Natural killer cell (primary cell): ENCODE measurements at regions not wholly inside any gene's neighbourhood (a gene's known extent, or its start where the extent isn't known, plus 50 kb on each side); places are given as distances from the start of the nearest gene placed in this dataset.

Source experiments
- ATAC-seq, 3 donors: fragments of 150-1000 bp in 2 of 3; fragments of 200-7000 bp in 1 of 3; cut with Tn5 transposase; 1 replicate in 1 of 3; 2 replicates in 2 of 3; pipeline ENCODE4 v1.10.0; 2021; ENCODE audit warnings: mild to moderate bottlenecking in 2 of 3, moderate library complexity in 2 of 3
- DNase-seq, 2 donors: peaks; one replicate each; pipeline versions ENCODE4 v3.0.0 to v3.0.0-alpha.2; 2013 to 2021; ENCODE audit warnings: mixed read lengths in 1 of 2
- H3K27ac ChIP-seq: one replicate; pipeline ENCODE4 v1.5.1; 2013; ENCODE audit warnings: mild to moderate bottlenecking, low read length
- H3K27me3 ChIP-seq: one replicate; pipeline ENCODE4 v1.6.1; 2013; ENCODE audit warnings: low read length; ENCODE audit not compliant: control insufficient read depth, insufficient read depth
- H3K36me3 ChIP-seq: one replicate; pipeline ENCODE4 v1.6.1; 2013; ENCODE audit warnings: low read length; ENCODE audit not compliant: control insufficient read depth, insufficient read depth
- H3K4me1 ChIP-seq: one replicate; pipeline ENCODE4 v1.6.1; 2013; ENCODE audit warnings: low read length; ENCODE audit not compliant: control insufficient read depth, insufficient read depth
- H3K4me3 ChIP-seq: one replicate; pipeline ENCODE4 v1.5.1; 2013; ENCODE audit warnings: low read length
- H3K9me3 ChIP-seq: one replicate; pipeline ENCODE4 v1.6.1; 2013; ENCODE audit warnings: low read length; ENCODE audit not compliant: control insufficient read depth, insufficient read depth
- H3K27ac Mint-ChIP-seq, 2 donors: one replicate each; pipeline ENCODE4 v1.8.0; 2022; ENCODE audit warnings: mild to moderate bottlenecking in 2 of 2, mixed read lengths in 2 of 2, moderate library complexity in 1 of 2
- H3K27me3 Mint-ChIP-seq, 2 donors: one replicate each; pipeline ENCODE4 v1.8.0; 2022; ENCODE audit warnings: low read depth in 2 of 2, mixed read lengths in 2 of 2
- H3K36me3 Mint-ChIP-seq: one replicate; pipeline ENCODE4 v1.8.0; 2022; ENCODE audit warnings: mixed read lengths
- H3K4me1 Mint-ChIP-seq, 2 donors: one replicate each; pipeline ENCODE4 v1.8.0; 2022; ENCODE audit warnings: mixed read lengths in 2 of 2
- H3K4me3 Mint-ChIP-seq: one replicate; pipeline ENCODE4 v1.8.0; 2022; ENCODE audit warnings: mild to moderate bottlenecking, moderate library complexity, mixed read lengths
- H3K9me3 Mint-ChIP-seq, 2 donors: one replicate each; pipeline ENCODE4 v1.8.0; 2022; ENCODE audit warnings: mixed read lengths in 2 of 2
- WGBS: methylation state at CpG from one replicate; pipeline ENCODE4 v1.1.7; 2013; ENCODE audit warnings: missing lambda C conversion rate; ENCODE audit not compliant: insufficient coverage; 5-methylcytosine and 5-hydroxymethylcytosine counted together
- intact Hi-C: fragments of 100-400 bp; cut with micrococcal nuclease; formaldehyde crosslinking; loops from one replicate; pipeline ENCODE4 v1.14.2; 2022
- TF ChIP-seq, protein P1 (sequence below): fragments of 200-600 bp; IDR thresholded peaks from one replicate; pipeline ENCODE4 v1.8.0; 2022; ENCODE audit warnings: antibody characterized with exemption

DNA sequence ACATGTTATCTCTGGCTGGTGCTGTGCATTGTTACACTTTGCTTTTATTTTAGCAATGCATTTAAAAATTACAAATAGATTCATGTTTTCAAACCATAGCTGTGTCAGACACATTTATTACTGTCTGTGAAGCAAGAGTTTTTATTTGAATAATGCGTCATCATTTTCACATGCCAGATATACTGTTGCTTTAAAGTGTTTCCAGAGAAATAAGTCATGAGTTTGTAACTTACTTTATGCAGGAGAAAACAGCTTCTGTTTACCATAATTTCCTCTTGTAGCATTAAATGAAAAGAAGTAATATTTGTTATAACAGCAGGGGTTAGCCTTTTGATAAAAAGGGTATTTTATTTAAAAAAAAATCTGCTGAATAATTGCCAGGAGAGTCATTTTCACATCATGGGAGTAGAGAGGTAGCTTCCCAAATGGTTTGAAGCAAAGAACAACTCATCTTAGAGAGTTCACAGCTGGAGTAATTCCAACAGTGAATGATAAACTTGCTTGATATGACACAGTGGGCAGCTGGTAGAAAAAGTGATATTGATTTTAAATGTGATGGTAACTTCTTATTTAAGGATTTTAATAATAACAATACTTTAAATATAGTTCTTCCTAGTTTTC lies 1274.5 kb upstream of the CRIM1 start:
- Histone ChIP-seq H3K9me3 (no peaks in the 10 kb centered on the region), H3K4me3 (no peak overlapping the region), H3K27ac (no peak overlapping the region), H3K36me3 (no peaks in the 10 kb centered on the region), H3K4me1 (no peaks in the 10 kb centered on the region), H3K27me3 (no peaks in the 10 kb centered on the region)
- H3K4me1 Mint-ChIP-seq: no peaks in the 10 kb centered on the region
- DNase-seq: no peak
- no peak for ATAC-seq
- no peaks in the 10 kb centered on the region for H3K27me3 Mint-ChIP-seq
- H3K27ac Mint-ChIP-seq: no peak overlapping the region
- TF ChIP-seq, protein P1, sequence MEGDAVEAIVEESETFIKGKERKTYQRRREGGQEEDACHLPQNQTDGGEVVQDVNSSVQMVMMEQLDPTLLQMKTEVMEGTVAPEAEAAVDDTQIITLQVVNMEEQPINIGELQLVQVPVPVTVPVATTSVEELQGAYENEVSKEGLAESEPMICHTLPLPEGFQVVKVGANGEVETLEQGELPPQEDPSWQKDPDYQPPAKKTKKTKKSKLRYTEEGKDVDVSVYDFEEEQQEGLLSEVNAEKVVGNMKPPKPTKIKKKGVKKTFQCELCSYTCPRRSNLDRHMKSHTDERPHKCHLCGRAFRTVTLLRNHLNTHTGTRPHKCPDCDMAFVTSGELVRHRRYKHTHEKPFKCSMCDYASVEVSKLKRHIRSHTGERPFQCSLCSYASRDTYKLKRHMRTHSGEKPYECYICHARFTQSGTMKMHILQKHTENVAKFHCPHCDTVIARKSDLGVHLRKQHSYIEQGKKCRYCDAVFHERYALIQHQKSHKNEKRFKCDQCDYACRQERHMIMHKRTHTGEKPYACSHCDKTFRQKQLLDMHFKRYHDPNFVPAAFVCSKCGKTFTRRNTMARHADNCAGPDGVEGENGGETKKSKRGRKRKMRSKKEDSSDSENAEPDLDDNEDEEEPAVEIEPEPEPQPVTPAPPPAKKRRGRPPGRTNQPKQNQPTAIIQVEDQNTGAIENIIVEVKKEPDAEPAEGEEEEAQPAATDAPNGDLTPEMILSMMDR: no peak
- no peak overlapping the region for H3K4me3 Mint-ChIP-seq
- intact Hi-C loops: no loop called here
- no peaks in the 10 kb centered on the region for H3K36me3 Mint-ChIP-seq
- no CpG with 5 or more reads among the region's 1 CpG for WGBS
- H3K9me3 Mint-ChIP-seq: peaks cover 8 to 9% of the 10 kb centered on the region in 2 donors

DNA sequence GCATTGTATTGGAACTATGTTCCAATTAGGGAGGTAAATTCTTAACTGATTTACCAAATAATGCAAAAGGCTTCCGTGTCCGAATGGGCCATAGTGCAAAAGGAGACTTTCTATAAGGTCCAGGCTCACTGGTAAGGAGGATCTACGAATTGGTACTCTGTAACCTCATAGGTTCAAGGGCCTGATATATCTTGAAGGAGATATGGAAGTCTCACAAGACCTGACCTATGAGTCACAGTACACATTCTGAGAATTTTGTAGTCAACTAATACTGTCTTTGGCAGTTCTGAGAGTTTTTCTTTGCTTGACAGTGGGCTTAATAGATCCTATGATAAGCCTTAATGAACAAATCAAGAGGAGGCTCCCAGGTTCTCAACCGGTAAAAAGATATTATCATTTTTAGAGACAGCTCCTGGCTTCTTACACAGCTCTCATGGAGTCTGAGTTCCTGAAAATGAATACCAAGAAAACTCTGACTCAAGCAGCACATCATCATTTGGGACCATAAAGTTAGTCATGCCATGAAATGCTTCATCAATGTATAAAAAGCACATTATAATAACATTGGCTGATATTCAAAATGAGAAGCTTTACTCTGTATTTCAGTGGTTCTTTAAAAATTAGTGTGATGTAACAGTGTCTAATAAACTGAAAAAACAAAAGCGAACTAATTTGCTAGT lies 1275.2 kb upstream of the CRIM1 start:
- H3K27ac Mint-ChIP-seq: no peak overlapping the region
- no peaks in the 10 kb centered on the region for H3K36me3 Mint-ChIP-seq
- peaks cover 7 to 8% of the 10 kb centered on the region in 2 donors for H3K9me3 Mint-ChIP-seq
- WGBS: 65% methylated on average over 5 of the region's 5 CpGs
- DNase-seq (no peak), ATAC-seq (no peak)
- Histone ChIP-seq H3K9me3 (no peaks in the 10 kb centered on the region), H3K27me3 (no peaks in the 10 kb centered on the region), H3K4me1 (no peaks in the 10 kb centered on the region), H3K4me3 (no peak overlapping the region), H3K27ac (no peak overlapping the region), H3K36me3 (no peaks in the 10 kb centered on the region)
- H3K27me3 Mint-ChIP-seq: no peaks in the 10 kb centered on the region
- no peak overlapping the region for H3K4me3 Mint-ChIP-seq
- intact Hi-C loops: no loop called here
- TF ChIP-seq, protein P1: no peak
- no peaks in the 10 kb centered on the region for H3K4me1 Mint-ChIP-seq

GRCh38 chr2:35067420-35067819 lies 1288.2 kb upstream of the CRIM1 start:
- Mint-ChIP-seq H3K36me3 (peaks cover 10% of the 10 kb centered on the region), H3K4me1 (no peaks in the 10 kb centered on the region), H3K27ac (no peak overlapping the region), H3K9me3 (peaks cover 12 to 20% of the 10 kb centered on the region in 2 donors), H3K27me3 (no peaks in the 10 kb centered on the region), H3K4me3 (no peak overlapping the region)
- no peak overlapping the region for H3K27ac ChIP-seq
- DNase-seq: no peak
- no peak overlapping the region for H3K4me3 ChIP-seq
- no peaks in the 10 kb centered on the region for H3K27me3 ChIP-seq
- intact Hi-C loops: no loop called here
- no peak for ATAC-seq
- 58% methylated on average over 1 of the region's 1 CpG for WGBS
- H3K9me3 ChIP-seq: peaks cover 14% of the 10 kb centered on the region
- no peaks in the 10 kb centered on the region for H3K4me1 ChIP-seq
- H3K36me3 ChIP-seq: no peaks in the 10 kb centered on the region
- TF ChIP-seq, protein P1: no peak

DNA sequence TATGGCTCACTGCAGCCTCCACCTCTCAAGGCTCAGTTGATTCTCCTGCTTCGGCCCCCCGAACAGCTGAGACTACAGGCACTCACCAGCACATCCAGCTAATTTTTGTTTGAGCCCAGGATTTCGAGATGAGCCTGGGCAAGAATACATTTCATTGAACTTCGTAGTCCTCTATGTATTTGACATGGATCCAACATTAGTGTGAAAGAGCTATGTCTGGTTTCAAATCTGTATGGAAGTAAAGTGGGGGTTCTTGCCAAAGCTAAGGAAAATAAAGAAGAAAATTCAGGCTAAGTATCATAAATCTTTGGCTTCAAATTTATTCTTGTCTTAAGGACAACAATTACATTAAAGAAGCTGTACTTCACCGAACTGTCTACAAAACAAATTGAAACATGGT lies 1291.7 kb upstream of the CRIM1 start:
- intact Hi-C loops: no loop called here
- TF ChIP-seq, protein P1: no peak
- no peaks in the 10 kb centered on the region for H3K36me3 Mint-ChIP-seq
- ATAC-seq: no peak
- H3K36me3 ChIP-seq: no peaks in the 10 kb centered on the region
- no peak for DNase-seq
- no peak overlapping the region for H3K27ac Mint-ChIP-seq
- no peaks in the 10 kb centered on the region for H3K27me3 Mint-ChIP-seq
- no peak overlapping the region for H3K27ac ChIP-seq
- H3K9me3 Mint-ChIP-seq: peaks cover 4 to 26% of the 10 kb centered on the region in 2 donors
- no peaks in the 10 kb centered on the region for H3K27me3 ChIP-seq
- H3K4me1 Mint-ChIP-seq: no peaks in the 10 kb centered on the region
- peaks cover 14% of the 10 kb centered on the region for H3K9me3 ChIP-seq
- 78% methylated on average over 4 of the region's 5 CpGs for WGBS
- no peaks in the 10 kb centered on the region for H3K4me1 ChIP-seq
- no peak overlapping the region for H3K4me3 Mint-ChIP-seq
- H3K4me3 ChIP-seq: no peak overlapping the region
